Fibroblast of lung (primary cell): ENCODE measurements at regions not wholly inside any gene's neighbourhood (a gene's known extent, or its start where the extent isn't known, plus 50 kb on each side); places are given as distances from the start of the nearest gene placed in this dataset.

ENCODE experiments used
- CTCF ChIP-seq, 2 donors: IDR thresholded peaks in 1 of 2; conservative IDR thresholded peaks in 1 of 2; 1 replicate in 1 of 2; 2 replicates in 1 of 2; pipeline ENCODE4 v1.5.1; 2011 to 2012; ENCODE audit warnings: low read length in 2 of 2, control low read depth in 1 of 2, inconsistent platforms in 1 of 2, low read depth in 1 of 2, mild to moderate bottlenecking in 1 of 2
- EZH2 ChIP-seq: IDR thresholded peaks from 2 replicates; pipeline ENCODE4 v1.5.1; 2012; ENCODE audit warnings: low read length, control low read depth, mild to moderate bottlenecking; ENCODE audit errors: missing control alignments

GRCh38 chr20:16864963-16865362 is 116.8 kb downstream of the OTOR start:
- TF ChIP-seq CTCF (conservative IDR thresholded peaks at IDR 0.05 in 1 of 2, IDR thresholded peaks at IDR 0.05 in 1 of 2; ENCODE audit: low read depth in 1 of 2, low read length in 2 of 2) = no peak
- TF ChIP-seq EZH2 = no peak
